ENCODE measurements at regions not wholly inside any gene's neighbourhood (a gene's known extent, or its start where the extent isn't known, plus 50 kb on each side); places are given as distances from the start of the nearest gene placed in this dataset.

GRCh38 chr4:175871774-175872405, 59.8 kb upstream of the GPM6A start:
- DNase-seq, result no peak
- no peaks in the 10 kb centered on the region for H3K36me3 ChIP-seq (ENCODE audit: low read depth)
- H3K4me3 ChIP-seq, result no peak overlapping the region
- TF ChIP-seq CTCF (IDR thresholded peaks at IDR 0.05), result no peak
- intact Hi-C loops (cut with DNase I, micrococcal nuclease), result no loop called here
- ATAC-seq, result no peak
- H3K9me3 ChIP-seq, result peaks cover 7% of the 10 kb centered on the region
- no peaks in the 10 kb centered on the region for H3K4me1 ChIP-seq (ENCODE audit: low read depth)

GRCh38 chr4:175873707-175874106, 61.6 kb upstream of the GPM6A start:
- H3K9me3 ChIP-seq, result no peaks in the 10 kb centered on the region
- no peak for ATAC-seq
- H3K4me1 ChIP-seq (ENCODE audit: low read depth), result no peaks in the 10 kb centered on the region
- intact Hi-C loops (cut with DNase I, micrococcal nuclease), result no loop called here
- DNase-seq, result no peak
- no peak for TF ChIP-seq CTCF (IDR thresholded peaks at IDR 0.05)
- H3K36me3 ChIP-seq (ENCODE audit: low read depth), result no peaks in the 10 kb centered on the region
- no peak overlapping the region for H3K4me3 ChIP-seq

- no peak for TF ChIP-seq CTCF (IDR thresholded peaks at IDR 0.05)
- ATAC-seq (no peak), DNase-seq (no peak)
- no peaks in the 10 kb centered on the region for H3K36me3 ChIP-seq (ENCODE audit: low read depth)
- no peaks in the 10 kb centered on the region for H3K4me1 ChIP-seq (ENCODE audit: low read depth)
- intact Hi-C loops (cut with DNase I, micrococcal nuclease), result no loop called here
- no peaks in the 10 kb centered on the region for H3K9me3 ChIP-seq
- no peak overlapping the region for H3K4me3 ChIP-seq
These were observed 62.2 kb upstream of the GPM6A start for GRCh38 chr4:175874306-175874705.

GRCh38 chr4:175875993-175876771, 64.1 kb upstream of the GPM6A start:
- no peaks in the 10 kb centered on the region for H3K9me3 ChIP-seq
- H3K36me3 ChIP-seq (ENCODE audit: low read depth), result no peaks in the 10 kb centered on the region
- H3K4me3 ChIP-seq, result no peak overlapping the region
- no peaks in the 10 kb centered on the region for H3K4me1 ChIP-seq (ENCODE audit: low read depth)
- intact Hi-C loops (cut with DNase I, micrococcal nuclease), result no loop called here
- no peak for TF ChIP-seq CTCF (IDR thresholded peaks at IDR 0.05)
- DNase-seq, result no peak
- ATAC-seq, result no peak

- no peaks in the 10 kb centered on the region for H3K4me1 ChIP-seq (ENCODE audit: low read depth)
- no peak for TF ChIP-seq CTCF (IDR thresholded peaks at IDR 0.05)
- H3K4me3 ChIP-seq, result no peak overlapping the region
- no peaks in the 10 kb centered on the region for H3K9me3 ChIP-seq
- no peaks in the 10 kb centered on the region for H3K36me3 ChIP-seq (ENCODE audit: low read depth)
- DNase-seq (no peak), ATAC-seq (no peak)
- intact Hi-C loops (cut with DNase I, micrococcal nuclease), result no loop called here
These were observed 70.8 kb upstream of the GPM6A start for GRCh38 chr4:175882891-175883290.
